Ishikawa (cell line): ENCODE measurements at regions not wholly inside any gene's neighbourhood (a gene's known extent, or its start where the extent isn't known, plus 50 kb on each side); places are given as distances from the start of the nearest gene placed in this dataset.

ENCODE experiments used
- CEBPB ChIP-seq: IDR thresholded peaks from 2 replicates; pipeline ENCODE4 v1.6.1; 2012
- CREB1 ChIP-seq: IDR thresholded peaks from 2 replicates; pipeline ENCODE4 v1.6.1; 2012; ENCODE audit warnings: low read depth
- EGR1 ChIP-seq: IDR thresholded peaks from 2 replicates; pipeline ENCODE4 v1.6.1; 2012
- EP300 ChIP-seq: IDR thresholded peaks from 2 replicates; pipeline ENCODE4 v1.6.1; 2012; ENCODE audit warnings: borderline replicate concordance
- FOXM1 ChIP-seq: IDR thresholded peaks from 2 replicates; pipeline ENCODE4 v1.6.1; 2012; ENCODE audit warnings: low read depth, borderline replicate concordance
- NFIC ChIP-seq: IDR thresholded peaks from 2 replicates; pipeline ENCODE4 v1.6.1; 2012
- RAD21 ChIP-seq: IDR thresholded peaks from 2 replicates; pipeline ENCODE4 v1.6.1; 2012; ENCODE audit warnings: low read depth
- REST ChIP-seq: IDR thresholded peaks from 2 replicates; pipeline ENCODE4 v1.6.1; 2012; ENCODE audit warnings: low read depth, mild to moderate bottlenecking
- TAF1 ChIP-seq: IDR thresholded peaks from 2 replicates; pipeline ENCODE4 v1.6.1; 2012; ENCODE audit warnings: low read depth, mild to moderate bottlenecking
- TCF12 ChIP-seq: IDR thresholded peaks from 2 replicates; pipeline ENCODE4 v1.6.1; 2012; ENCODE audit warnings: low read depth
- TEAD4 ChIP-seq: IDR thresholded peaks from 2 replicates; pipeline ENCODE4 v1.6.1; 2012
- YY1 ChIP-seq: IDR thresholded peaks from 2 replicates; pipeline ENCODE4 v1.6.1; 2012; ENCODE audit warnings: low read depth
- ZBTB7A ChIP-seq: IDR thresholded peaks from 2 replicates; pipeline ENCODE4 v1.6.1; 2012; ENCODE audit warnings: low read depth
- TF ChIP-seq, protein P1 (sequence below): IDR thresholded peaks from 2 replicates; pipeline ENCODE4 v1.6.1; 2012
- TF ChIP-seq, protein P2 (sequence below): IDR thresholded peaks from 2 replicates; pipeline ENCODE4 v1.6.1; 2012

DNA sequence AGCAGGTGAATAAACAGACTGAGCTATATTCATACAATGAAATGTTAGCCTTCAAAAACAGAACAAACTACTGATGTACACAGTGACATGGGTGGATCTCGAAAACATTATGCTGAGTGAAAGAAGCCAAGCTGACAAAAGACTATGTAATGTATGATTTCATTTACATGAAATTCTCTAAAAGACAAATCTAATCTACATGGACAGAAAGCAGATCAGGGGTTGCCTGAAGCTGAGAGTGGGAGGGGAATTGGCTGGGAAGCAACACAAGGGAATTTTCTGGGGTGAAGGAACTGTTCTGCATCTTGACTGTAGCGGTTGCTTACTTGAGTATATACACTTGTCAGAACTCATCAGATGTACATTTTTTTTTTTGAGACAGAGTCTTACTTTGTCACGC lies 121.7 kb upstream of the SVIL start:
- TF ChIP-seq TCF12 (no peak), FOXM1 (no peak), NFIC (no peak), TAF1 (no peak), YY1 (no peak), EP300 (no peak), TEAD4 (no peak), CREB1 (no peak), RAD21 (no peak), ZBTB7A (no peak), CEBPB (no peak), EGR1 (no peak), REST (no peak)
- TF ChIP-seq, protein P1, sequence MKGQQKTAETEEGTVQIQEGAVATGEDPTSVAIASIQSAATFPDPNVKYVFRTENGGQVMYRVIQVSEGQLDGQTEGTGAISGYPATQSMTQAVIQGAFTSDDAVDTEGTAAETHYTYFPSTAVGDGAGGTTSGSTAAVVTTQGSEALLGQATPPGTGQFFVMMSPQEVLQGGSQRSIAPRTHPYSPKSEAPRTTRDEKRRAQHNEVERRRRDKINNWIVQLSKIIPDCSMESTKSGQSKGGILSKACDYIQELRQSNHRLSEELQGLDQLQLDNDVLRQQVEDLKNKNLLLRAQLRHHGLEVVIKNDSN = no peak
- TF ChIP-seq, protein P2, sequence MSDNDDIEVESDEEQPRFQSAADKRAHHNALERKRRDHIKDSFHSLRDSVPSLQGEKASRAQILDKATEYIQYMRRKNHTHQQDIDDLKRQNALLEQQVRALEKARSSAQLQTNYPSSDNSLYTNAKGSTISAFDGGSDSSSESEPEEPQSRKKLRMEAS = no peak

- TF ChIP-seq, protein P2 = no peak
- no peak for TF ChIP-seq YY1
Observed at GRCh38 chr10:29753283-29753682, 118.5 kb upstream of the SVIL start.

- no peak for TF ChIP-seq YY1
- no peak for TF ChIP-seq EGR1
- no peak for TF ChIP-seq REST
- no peak for TF ChIP-seq TAF1
- no peak for TF ChIP-seq RAD21
- no peak for TF ChIP-seq NFIC
- no peak for TF ChIP-seq TEAD4
- no peak for TF ChIP-seq CEBPB
- no peak for TF ChIP-seq FOXM1
- TF ChIP-seq, protein P2 = no peak
- no peak for TF ChIP-seq ZBTB7A
- TF ChIP-seq TCF12 = no peak
Observed at GRCh38 chr10:29751684-29752083, 116.9 kb upstream of the SVIL start.

DNA sequence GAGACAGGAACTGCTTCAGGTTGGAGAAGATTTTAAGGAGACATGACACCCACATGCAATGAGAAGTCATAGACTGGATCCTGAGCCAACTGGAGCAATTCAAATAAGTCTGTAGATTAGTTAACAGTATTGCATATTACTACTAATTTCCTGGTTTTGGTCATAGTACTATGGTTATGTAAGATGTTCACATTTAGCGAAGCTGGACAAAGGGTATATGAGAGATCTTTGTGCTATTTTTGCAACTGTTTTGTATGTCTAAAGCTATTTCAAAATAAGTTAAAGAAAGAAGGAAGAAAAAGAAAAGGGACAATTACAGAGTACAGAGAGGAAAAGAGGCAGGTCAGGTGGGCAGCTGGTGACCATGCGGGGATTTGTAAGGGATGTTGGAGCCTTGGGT lies 116.5 kb upstream of the SVIL start:
- TF ChIP-seq NFIC (no peak), CREB1 (no peak), REST (no peak), YY1 (no peak), TCF12 (no peak), RAD21 (no peak), CEBPB (no peak), ZBTB7A (no peak), EP300 (no peak), EGR1 (no peak)
- TF ChIP-seq, protein P1 = no peak

GRCh38 chr10:29749150-29749549 lies 114.4 kb upstream of the SVIL start:
- TF ChIP-seq EGR1 (no peak), EP300 (no peak), CEBPB (no peak), TEAD4 (no peak), YY1 (no peak), CREB1 (no peak)
